ENCODE measurements at regions not wholly inside any gene's neighbourhood (a gene's known extent, or its start where the extent isn't known, plus 50 kb on each side); places are given as distances from the start of the nearest gene placed in this dataset.

DNA sequence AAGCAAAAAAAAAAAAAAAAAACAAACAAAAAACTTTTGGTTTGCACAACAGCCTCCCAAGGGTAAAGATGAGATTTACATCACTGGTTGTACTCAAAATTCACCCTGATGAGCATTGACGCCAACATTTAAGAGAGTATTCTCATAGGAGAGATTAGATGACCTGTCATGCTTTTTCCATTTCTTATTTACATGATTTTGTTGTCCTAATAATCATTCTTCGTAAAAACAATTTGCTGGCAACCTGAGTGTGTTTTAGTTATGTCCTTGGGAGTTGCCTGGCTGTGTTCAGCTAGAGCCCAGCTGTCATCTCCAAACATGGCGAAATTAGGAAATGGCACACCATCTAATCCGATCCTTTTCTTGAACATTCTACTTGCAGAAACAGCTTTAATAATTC, 186.4 kb upstream of the MRPS30 start:
- H2AFZ ChIP-seq = no peak overlapping the region
- H3K27ac ChIP-seq = no peak overlapping the region
- no peaks in the 10 kb centered on the region for H3K4me1 ChIP-seq
- H3K4me2 ChIP-seq (ENCODE audit: low read length) = no peak overlapping the region
- H3K79me2 ChIP-seq = no peaks in the 10 kb centered on the region
- H3K27me3 ChIP-seq (ENCODE audit: control insufficient read depth, insufficient read depth, low read length) = no peaks in the 10 kb centered on the region
- no peaks in the 10 kb centered on the region for H3K36me3 ChIP-seq (ENCODE audit: control insufficient read depth, insufficient read depth, low read length)
- TF ChIP-seq, protein P1, sequence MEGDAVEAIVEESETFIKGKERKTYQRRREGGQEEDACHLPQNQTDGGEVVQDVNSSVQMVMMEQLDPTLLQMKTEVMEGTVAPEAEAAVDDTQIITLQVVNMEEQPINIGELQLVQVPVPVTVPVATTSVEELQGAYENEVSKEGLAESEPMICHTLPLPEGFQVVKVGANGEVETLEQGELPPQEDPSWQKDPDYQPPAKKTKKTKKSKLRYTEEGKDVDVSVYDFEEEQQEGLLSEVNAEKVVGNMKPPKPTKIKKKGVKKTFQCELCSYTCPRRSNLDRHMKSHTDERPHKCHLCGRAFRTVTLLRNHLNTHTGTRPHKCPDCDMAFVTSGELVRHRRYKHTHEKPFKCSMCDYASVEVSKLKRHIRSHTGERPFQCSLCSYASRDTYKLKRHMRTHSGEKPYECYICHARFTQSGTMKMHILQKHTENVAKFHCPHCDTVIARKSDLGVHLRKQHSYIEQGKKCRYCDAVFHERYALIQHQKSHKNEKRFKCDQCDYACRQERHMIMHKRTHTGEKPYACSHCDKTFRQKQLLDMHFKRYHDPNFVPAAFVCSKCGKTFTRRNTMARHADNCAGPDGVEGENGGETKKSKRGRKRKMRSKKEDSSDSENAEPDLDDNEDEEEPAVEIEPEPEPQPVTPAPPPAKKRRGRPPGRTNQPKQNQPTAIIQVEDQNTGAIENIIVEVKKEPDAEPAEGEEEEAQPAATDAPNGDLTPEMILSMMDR (IDR thresholded peaks at IDR 0.05) = no peak
- no peaks in the 10 kb centered on the region for H3K9me3 ChIP-seq (ENCODE audit: control insufficient read depth, low read length)
- no peak overlapping the region for H3K4me3 ChIP-seq (ENCODE audit: low read depth, low read length)
- H3K9ac ChIP-seq = no peak overlapping the region

DNA sequence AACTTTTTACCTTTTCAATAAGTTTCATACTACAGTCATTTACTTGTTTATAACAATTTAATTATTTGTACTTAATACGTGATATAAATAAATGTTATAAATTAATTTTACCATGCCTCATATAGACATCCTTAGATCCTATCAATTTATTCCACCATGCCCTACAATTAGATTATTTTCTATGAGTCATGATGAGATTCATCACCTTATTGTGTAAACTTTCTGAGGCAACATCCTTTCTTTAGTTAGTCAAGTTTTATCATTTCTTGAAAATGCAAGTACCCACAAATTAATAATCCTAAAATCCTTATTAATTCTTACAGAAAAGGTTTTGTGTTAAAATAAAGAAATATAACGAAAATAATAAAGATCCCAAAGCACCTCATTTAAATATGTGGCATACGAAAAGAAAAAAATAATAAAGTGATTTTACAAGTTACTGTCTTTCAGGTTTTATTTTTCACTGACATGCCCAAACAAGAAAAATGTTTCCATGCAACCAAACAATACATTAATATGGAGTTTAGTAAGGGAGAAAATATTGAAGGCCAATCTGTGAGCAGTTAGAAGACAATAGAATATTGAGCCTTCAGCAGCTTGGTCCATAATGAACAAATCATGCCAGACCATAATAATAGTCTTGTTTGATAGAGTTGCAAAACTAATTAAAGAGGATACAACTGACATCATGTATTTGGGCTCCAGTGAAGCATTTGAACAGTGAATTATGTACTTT, 188.7 kb upstream of the MRPS30 start:
- Histone ChIP-seq H3K27me3 (ENCODE audit: control insufficient read depth, insufficient read depth, low read length) (no peaks in the 10 kb centered on the region), H3K79me2 (no peaks in the 10 kb centered on the region), H3K9ac (no peak overlapping the region), H3K4me3 (ENCODE audit: low read depth, low read length) (no peak overlapping the region), H3K4me1 (no peaks in the 10 kb centered on the region), H3K27ac (no peak overlapping the region), H2AFZ (no peak overlapping the region), H3K4me2 (ENCODE audit: low read length) (no peak overlapping the region), H3K36me3 (ENCODE audit: control insufficient read depth, insufficient read depth, low read length) (no peaks in the 10 kb centered on the region), H3K9me3 (ENCODE audit: control insufficient read depth, low read length) (no peaks in the 10 kb centered on the region)
- TF ChIP-seq, protein P1 (IDR thresholded peaks at IDR 0.05) = no peak

DNA sequence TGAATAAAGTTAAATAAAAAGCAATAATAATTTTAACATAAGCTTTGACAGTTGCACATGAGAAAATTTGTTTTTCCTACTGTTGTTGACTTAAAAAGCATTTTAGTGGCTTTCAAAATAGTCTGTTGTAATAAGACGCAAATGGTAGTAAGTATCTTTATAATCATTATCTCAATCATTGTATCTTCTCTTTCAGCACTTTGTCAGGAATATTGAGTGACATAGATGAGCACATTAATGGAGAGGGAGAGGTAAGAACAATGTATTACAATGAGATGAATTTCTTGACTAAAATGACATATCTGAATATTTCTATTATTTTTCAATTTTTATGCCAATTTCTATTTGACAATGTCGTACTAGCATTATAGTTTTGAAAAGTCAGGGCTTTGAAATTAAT, 193.9 kb upstream of the MRPS30 start:
- Histone ChIP-seq H3K9me3 (ENCODE audit: control insufficient read depth, low read length) (no peaks in the 10 kb centered on the region), H3K27me3 (ENCODE audit: control insufficient read depth, insufficient read depth, low read length) (no peaks in the 10 kb centered on the region), H3K4me3 (ENCODE audit: low read depth, low read length) (no peak overlapping the region), H3K79me2 (no peaks in the 10 kb centered on the region), H3K4me1 (no peaks in the 10 kb centered on the region), H3K9ac (no peak overlapping the region), H3K4me2 (ENCODE audit: low read length) (no peak overlapping the region), H3K36me3 (ENCODE audit: control insufficient read depth, insufficient read depth, low read length) (no peaks in the 10 kb centered on the region), H3K27ac (no peak overlapping the region), H2AFZ (no peak overlapping the region)
- TF ChIP-seq, protein P1 (IDR thresholded peaks at IDR 0.05) = no peak

DNA sequence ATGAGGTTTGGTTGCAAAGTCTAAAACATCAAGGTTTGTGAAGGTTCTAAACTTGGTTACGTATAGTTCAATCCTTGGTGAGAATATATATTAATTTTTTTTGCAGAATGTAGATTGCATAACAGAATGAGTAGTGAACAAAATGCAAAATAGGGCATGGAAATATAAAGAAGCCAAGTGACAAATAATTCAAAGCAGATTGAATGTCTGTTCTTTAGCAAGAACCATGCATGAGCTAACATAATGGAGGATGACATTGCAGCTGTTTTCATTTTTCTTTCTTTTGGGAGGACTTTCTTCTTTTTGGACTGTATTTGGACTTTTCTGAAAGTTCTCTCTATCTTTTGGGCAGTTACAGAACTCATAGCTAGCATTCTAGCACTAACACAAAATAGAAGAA, 194.8 kb upstream of the MRPS30 start:
- no peak overlapping the region for H3K4me2 ChIP-seq (ENCODE audit: low read length)
- no peaks in the 10 kb centered on the region for H3K9me3 ChIP-seq (ENCODE audit: control insufficient read depth, low read length)
- H2AFZ ChIP-seq = no peak overlapping the region
- H3K36me3 ChIP-seq (ENCODE audit: control insufficient read depth, insufficient read depth, low read length) = no peaks in the 10 kb centered on the region
- H3K27me3 ChIP-seq (ENCODE audit: control insufficient read depth, insufficient read depth, low read length) = no peaks in the 10 kb centered on the region
- no peak overlapping the region for H3K4me3 ChIP-seq (ENCODE audit: low read depth, low read length)
- TF ChIP-seq, protein P1 (IDR thresholded peaks at IDR 0.05) = no peak
- no peaks in the 10 kb centered on the region for H3K4me1 ChIP-seq
- no peak overlapping the region for H3K9ac ChIP-seq
- no peak overlapping the region for H3K27ac ChIP-seq
- no peaks in the 10 kb centered on the region for H3K79me2 ChIP-seq

DNA sequence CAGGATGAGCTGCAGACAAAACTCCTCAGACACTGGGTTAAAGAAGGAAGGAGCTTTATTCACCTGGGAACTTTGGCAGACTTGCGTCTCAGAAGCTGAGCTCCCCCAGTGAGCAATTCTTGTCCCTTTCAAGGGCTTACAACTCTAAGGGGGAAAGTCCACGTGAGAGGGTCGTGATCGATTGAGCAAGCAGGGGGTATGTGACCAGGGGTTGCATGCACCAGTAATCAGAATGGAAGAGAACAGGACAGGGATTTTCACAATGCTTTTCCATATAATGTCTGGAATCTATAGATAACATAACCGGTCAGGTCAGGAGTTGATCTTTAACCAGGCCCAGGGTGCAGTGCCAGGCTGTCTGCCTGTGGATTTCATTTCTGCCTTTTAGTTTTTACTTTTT, 202.8 kb upstream of the MRPS30 start:
- Histone ChIP-seq H3K9me3 (ENCODE audit: control insufficient read depth, low read length) (no peaks in the 10 kb centered on the region), H3K36me3 (ENCODE audit: control insufficient read depth, insufficient read depth, low read length) (no peaks in the 10 kb centered on the region), H3K4me1 (no peaks in the 10 kb centered on the region), H3K27me3 (ENCODE audit: control insufficient read depth, insufficient read depth, low read length) (no peaks in the 10 kb centered on the region), H3K4me3 (ENCODE audit: low read depth, low read length) (no peak overlapping the region), H3K27ac (no peak overlapping the region), H3K4me2 (ENCODE audit: low read length) (no peak overlapping the region), H2AFZ (no peak overlapping the region), H3K79me2 (no peaks in the 10 kb centered on the region), H3K9ac (no peak overlapping the region)
- TF ChIP-seq, protein P1 (IDR thresholded peaks at IDR 0.05) = no peak
